GM12872 (cell line): ENCODE measurements at regions not wholly inside any gene's neighbourhood (a gene's known extent, or its start where the extent isn't known, plus 50 kb on each side); places are given as distances from the start of the nearest gene placed in this dataset.

Source experiments
- TF ChIP-seq, protein P1 (sequence below): IDR thresholded peaks from 3 replicates; pipeline ENCODE4 v1.5.1; 2011; ENCODE audit warnings: low read depth, mild to moderate bottlenecking, low read length, moderate library complexity; ENCODE audit not compliant: insufficient read depth

DNA sequence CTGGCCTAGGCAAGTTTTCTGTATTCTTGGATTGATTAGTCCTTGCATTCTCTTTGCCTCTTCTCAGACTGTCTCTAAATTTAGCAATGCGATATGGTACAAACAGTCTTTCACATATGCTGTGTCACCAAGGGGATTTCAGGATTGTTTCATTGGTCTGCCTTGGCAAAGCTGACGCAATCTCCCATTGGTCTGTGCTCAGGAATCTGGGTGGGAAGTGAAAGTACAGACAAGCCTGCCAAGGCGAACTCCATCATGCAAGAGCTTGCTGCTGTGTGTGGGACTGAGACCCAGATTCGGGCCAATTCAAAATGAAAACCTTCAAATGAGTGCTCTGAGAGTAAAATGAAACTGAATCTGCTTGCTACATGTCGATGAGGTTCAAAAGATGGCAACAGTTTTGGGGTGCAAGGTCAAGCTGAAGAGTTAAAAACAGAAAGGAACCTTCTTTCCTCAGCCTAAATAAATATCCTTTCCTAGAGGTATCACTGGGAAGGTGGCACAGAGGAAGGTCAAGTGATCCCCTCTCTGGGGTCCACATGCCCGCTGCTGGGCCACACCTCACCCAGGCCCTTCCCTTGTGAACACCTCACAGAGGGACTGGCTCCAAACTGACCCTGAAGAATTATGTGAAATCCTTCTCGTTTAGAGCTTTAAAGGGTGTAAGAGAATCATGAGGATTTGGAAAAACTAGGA, 198.8 kb upstream of the PREP start:
- TF ChIP-seq, protein P1, sequence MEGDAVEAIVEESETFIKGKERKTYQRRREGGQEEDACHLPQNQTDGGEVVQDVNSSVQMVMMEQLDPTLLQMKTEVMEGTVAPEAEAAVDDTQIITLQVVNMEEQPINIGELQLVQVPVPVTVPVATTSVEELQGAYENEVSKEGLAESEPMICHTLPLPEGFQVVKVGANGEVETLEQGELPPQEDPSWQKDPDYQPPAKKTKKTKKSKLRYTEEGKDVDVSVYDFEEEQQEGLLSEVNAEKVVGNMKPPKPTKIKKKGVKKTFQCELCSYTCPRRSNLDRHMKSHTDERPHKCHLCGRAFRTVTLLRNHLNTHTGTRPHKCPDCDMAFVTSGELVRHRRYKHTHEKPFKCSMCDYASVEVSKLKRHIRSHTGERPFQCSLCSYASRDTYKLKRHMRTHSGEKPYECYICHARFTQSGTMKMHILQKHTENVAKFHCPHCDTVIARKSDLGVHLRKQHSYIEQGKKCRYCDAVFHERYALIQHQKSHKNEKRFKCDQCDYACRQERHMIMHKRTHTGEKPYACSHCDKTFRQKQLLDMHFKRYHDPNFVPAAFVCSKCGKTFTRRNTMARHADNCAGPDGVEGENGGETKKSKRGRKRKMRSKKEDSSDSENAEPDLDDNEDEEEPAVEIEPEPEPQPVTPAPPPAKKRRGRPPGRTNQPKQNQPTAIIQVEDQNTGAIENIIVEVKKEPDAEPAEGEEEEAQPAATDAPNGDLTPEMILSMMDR, result no peak

DNA sequence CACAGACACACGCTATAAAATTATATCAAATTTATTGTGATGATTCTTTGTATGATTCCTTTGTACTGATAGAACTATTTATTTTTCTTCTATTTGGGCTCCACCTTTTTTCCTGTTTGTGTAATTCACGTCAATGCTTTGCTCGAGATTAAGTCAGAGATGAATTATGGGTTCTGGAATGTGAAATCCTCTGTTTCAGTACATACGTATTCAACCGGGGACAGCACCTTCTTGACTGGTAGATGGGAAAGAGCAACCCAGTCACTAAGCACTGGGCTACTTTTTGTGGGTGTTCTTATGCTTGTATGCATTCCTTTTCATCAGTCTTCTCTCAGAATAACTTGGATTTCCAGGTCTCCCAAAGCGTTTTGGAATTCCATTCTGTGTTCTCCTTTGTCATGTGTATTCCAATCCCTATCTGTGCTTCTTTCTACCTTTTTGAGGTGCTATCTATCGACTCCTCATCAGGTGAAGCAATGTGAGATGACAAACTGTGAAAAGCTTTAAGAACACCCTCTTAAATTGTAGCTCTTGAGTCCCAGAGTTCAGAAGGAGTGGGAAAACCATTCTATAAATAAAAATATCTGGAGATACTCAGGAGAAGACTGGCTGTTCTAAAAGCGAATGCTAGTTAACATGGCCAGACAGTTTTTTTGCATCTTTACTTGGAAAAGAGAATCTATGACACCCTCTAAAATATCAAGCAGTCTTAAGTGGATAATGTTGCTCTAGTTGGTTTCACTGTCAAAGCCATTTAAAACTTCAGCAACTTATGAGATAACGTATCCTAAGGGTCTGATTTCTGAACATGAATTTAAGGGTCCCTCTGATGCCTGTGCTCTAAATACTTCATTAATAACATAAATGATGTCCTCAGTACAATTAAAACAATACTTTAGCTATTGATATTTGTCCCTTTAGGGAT, 197.7 kb upstream of the PREP start:
- TF ChIP-seq, protein P1, result no peak

DNA sequence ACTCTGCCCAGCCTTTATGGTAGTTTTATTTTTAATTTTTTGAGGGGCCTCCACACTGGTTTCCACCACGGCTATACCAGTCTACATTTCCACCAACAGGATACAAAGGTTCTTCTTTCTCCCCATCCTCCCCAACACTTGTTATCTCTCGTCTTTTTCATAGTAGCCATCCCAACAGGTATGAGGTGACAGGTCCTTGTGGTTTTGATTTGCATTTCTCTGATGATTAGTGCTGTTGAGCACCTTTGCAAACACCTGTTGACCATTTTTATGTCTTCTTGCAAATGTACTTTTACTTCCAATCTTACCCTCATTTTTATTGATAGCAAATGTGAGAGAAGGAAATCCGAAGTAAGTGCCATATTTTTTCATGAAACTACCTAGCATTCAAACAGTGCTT, 195.4 kb upstream of the PREP start:
- TF ChIP-seq, protein P1, result no peak

DNA sequence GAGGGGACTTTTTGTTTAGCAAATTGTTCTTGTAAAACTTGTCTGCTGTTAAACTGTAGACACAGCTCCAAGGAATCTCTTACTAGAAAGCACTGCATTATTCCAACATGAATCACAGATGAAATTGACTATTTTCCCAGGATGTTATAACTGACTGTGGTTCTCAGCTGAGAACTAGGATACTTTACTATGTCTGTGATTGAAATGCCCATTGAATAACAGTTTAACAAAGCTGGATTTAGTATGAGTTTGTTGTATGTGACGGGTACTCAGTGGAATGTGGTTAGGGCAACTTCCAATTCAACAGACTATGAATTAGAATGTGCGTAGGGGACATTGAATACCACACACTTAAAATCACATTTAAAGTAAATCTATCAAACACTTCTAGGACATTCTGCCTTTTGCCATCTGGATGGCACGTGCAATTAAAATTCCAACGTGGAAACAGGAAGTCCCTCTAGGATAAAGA, 193.4 kb upstream of the PREP start:
- TF ChIP-seq, protein P1, result no peak

DNA sequence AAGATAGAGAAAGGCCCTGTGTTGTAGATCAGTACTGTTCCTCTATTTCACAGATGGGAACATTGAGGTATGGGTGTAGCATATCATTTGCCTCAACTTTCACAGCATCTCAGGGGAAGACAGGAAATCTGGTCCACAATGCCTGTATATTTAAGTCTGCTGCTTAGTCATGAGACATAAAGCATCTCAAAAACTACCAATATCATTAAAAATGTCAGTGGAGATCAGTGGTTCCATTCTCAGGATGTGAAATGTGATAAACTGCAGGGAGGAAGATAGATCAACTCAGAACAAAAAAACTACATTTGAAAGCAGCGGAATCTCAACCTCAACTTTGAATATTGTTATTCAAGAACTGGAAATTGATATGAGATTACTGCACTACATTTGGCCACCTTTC, 192.9 kb upstream of the PREP start:
- TF ChIP-seq, protein P1, result no peak

DNA sequence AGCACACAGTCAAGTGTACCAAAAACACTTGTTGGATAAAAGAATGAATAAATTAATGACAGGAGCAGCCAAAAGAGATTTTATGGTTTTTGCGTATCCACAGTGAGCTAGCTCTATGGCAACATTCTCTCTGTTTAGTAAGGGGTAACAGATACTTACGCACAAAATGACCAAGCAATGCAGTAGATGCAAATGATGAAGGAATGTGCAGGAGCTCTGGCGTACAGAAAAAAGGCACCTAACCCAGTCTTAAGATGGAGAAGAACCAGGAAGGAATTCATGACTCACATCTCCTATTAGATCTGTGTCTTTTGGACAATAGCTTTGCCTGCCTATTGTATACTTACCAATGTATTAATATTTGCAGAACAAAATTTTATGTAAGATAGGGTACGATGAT, 191.9 kb upstream of the PREP start:
- TF ChIP-seq, protein P1, result no peak
